HG03378 (cell line): ENCODE measurements at regions not wholly inside any gene's neighbourhood (a gene's known extent, or its start where the extent isn't known, plus 50 kb on each side); places are given as distances from the start of the nearest gene placed in this dataset.

ENCODE experiments used
- ATAC-seq: cut with Tn5 transposase; IDR thresholded peaks from one replicate; pipeline ENCODE4 v1.9.1; 2021; ENCODE audit warnings: mild to moderate bottlenecking, moderate library complexity; ENCODE audit not compliant: unreplicated experiment

DNA sequence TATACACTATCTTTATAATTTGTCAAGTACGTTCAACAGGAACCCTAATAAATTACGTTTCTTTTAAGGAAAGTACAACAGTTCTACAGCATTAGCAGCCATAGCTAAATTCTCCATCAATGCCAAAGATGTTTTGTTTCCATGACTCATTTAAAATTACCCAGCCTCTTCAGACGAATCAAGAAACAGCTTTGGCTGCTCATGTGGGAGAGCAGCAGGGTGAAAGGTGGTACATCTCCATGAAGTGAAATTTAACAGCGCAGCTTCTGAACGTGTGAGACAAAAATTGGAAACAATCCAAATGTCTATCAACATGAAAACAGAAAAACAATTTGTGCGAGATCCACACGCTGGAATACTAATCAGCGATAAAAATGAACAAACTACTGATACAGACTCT is 327.3 kb upstream of the CDH6 start:
- no peak for ATAC-seq

DNA sequence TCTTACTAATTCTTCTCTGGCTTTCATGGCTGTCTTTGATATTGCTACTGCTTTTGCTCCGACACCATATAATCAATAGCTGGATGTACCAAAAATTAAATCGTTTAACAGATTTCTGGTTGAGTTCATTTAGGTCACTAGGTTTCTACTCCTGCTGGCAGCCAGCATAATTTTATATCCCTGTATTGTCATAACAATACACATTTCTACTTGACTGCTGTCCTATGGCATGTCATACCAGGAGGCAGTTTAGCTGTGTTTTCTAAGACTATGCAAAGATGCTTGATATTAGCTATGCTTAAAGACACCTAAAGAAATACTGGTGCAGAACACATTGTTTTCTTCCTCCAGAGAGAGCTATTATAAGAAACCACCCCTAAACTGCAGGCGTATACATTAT is 337.2 kb upstream of the CDH6 start:
- no peak for ATAC-seq

DNA sequence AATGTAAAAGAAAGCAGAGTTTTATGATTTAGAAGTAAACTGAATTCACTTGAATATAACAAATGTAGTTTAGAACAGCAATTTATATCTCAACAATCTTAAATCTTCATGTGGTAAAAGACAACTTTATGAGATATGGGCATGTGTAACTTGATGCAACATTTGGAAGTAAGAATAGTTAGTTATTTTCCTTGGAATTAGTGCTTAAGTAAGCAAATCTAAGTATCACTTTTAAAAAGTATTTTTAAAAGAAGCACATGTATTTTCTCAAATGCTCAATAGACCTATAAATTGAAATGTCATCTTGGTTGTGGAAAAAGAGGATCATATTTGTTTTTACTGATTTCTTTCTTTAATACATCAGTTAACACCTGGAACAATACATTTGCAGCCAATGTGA is 340.3 kb upstream of the CDH6 start:
- no peak for ATAC-seq

DNA sequence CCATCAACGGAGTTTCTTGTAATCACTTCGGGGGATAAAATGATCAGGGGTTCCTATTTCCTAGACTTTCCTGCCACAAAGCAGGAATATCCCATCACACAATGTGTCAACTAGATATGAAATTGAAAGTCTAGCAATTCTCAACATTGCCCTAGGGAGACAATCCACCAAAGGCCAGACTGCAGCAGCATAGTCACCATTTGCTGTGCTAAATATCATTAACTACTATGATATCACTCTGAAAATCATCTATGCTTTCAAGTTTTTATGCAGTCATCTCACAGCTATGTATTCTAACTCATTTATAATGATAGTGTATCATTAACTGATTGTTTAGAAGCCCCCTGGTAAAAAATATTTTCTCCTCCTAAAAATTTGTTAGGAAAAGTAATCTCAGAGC is 342.6 kb upstream of the CDH6 start:
- ATAC-seq = no peak

DNA sequence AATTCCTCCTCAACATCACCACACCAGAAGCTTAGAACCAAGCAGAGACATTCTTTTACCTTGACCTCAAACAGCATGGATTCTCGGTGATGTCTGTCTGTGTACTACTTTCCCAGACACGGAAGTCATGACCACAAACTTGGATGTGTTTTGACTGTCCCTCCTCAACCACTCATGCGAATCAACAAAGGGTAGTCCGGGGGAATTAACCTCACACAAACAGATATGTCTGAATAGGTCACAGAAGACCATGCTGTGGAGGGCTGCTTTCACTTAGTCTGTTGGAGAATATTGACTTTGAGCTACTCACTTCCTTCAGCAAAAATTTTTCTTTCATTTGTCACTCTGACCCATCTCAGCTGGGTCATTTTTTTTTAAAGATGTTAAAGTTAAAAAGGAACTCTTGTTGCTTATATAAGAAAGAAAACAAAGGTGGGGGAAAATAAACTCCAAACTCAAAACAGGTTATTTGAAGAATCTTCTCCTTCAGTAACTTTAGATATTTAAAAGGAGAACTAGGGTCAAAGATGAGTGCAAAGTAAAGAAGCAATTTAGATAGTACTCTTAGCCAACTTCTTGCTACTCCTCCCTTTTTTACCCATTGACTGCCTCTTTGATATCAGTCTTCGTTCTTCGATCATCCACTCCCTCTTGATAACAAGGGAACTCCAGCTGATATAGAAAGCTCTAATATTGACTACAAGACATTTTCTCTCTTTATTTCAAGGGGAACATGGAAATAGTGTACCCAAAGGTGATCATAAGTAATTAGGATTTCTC is 343.4 kb upstream of the CDH6 start:
- ATAC-seq = no peak

DNA sequence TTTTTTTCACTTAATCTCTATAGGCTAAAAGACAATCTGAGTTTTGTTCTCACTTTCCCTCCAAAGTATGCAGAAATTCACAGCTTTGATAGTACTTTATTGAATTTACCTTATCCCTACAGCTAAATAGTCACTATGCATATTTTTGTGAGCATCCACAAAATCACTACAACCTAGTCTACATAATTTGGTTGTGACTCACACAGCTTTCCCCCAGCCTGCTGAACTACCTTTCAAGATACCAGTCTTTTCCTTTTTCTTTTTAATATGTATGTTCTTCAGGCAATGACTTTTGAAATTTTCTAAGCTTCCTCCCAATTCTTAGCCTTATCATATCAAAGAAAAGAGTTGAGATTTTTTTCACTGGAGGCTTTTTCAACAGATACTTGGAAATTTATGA is 347.3 kb upstream of the CDH6 start:
- no peak for ATAC-seq

DNA sequence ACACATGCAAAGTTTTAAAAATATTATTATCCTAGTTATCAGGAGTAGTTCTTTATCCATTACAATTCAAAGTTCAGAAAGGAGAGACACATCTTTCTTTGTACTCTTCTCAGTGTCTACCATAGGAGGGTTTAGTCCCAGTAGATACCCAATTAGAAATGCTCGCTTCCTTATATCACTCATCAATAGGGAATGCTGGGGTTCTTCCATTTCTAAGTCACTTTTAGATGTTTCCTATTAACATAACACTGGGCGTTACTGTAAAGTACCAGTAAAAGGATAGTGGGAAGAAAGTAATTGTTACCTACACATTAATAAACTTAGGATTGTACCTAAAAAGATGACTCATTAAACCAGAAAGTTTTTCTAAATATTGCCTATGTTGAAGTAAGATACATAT is 348.3 kb upstream of the CDH6 start:
- ATAC-seq = no peak

DNA sequence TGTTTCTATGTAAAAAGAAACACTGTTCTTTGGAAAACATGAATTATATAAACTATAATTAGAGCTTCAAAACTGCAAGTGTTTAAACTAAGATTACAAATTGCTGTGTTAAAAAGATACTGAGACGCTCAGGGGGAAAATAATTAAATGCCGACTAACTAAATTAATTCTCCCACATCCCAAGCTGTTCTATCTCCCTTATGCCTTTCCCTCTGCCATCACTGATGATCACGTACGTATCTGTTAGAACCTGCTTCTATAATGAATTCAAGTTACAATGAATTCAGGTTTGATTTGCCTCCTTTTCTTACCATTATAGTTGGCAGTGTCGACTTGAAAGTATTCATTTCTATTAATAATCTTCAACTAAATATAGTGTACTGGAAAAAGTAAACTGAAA is 349.9 kb upstream of the CDH6 start:
- no peak for ATAC-seq

DNA sequence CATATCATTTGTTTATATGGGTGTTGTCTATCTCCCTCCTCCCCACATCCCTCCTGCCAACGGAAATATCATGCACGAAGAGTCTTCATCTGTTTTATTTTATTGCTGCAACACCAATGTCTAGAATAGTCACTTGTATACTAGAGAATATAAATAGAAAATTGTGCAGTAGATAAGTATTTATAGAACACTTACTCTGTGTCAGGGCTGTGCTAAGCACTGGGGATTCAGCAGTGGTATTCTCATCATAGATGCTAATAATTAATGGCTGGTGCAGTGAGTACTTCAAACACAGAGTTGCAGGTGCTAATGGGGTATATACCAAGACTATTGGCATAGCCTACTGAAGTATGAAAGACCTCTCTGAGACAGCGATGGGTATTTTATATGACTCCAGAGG is 353.5 kb upstream of the CDH6 start:
- ATAC-seq = no peak

DNA sequence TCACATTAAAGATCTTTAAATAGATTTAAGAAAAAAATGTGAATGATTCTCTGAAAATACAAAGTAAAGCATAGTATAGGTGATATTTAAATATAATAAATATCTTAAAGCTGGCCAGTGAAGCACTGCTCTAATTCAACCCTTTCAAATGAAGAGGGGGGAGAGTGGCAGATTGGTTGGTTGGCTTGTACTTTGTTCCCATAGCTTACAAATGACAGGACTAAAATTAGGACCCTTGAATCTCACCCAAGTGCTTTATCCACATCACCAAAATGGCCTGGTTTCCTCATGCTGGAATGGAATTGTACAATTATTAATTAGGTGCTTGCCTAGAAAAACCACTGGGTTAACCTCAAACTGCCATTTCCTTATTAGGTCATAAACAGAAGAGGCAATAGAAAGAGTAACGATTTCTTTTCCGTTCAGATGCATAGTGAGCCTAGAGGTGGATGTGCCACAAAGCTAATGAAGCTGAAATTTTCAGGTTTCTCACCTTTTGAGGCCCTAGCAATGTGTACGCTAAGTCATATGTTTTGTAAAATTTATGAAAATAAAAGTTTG is 354.5 kb upstream of the CDH6 start:
- ATAC-seq = no peak

DNA sequence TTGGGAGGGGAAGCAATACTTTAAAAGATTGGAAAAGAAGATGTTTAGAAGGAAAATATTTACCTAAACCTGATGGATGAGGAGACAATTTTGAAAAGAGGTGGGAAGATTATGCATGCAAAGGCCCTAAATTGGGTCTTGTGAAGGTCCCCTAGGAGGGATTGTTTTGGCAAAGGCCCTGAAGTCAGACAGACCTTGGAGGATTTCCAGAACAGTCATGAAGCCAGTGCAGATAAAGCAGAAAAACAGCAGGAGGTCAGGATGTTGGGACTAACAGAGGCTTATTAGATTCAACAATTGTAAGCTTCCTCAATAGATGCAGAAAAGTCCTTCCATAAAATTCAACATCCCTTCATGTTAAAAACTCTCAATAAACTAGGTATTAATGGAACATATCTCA is 361.0 kb upstream of the CDH6 start:
- no peak for ATAC-seq

DNA sequence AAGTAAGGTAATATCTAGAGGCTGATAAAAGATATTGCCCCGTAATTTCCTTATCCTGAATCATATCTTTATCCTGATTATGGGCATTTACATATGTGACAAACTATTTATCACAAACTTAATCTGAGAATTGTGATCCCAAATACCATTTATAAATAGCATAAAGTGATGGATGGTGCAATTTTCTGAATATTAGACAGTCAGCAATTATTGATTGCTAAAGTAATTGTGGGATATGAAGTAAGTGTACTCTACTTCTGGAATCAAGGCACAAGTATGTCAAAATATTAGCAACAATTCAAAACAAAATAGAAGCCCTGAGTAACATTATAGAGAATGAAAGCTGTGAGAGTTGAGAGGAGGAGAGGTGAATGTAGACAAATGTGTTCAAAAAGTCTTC is 361.9 kb upstream of the CDH6 start:
- ATAC-seq = no peak

DNA sequence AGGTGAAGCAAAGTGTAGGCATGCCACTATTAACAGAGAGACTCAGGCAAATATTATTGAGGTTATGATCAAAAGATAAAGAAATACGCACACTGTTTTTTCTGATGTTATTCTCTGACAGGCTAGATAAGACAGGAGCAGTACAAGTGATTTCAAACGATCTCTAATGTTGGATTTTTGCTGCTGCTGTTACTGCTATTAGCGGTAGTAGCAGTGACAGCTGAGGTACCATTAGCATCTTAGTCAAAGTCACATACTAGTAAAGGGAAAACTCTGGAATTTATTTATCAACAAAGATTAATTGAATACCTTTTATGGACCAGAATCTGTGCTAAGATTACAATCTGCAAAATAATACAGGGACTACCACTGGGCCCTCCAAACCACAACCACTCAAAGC is 362.4 kb upstream of the CDH6 start:
- no peak for ATAC-seq

DNA sequence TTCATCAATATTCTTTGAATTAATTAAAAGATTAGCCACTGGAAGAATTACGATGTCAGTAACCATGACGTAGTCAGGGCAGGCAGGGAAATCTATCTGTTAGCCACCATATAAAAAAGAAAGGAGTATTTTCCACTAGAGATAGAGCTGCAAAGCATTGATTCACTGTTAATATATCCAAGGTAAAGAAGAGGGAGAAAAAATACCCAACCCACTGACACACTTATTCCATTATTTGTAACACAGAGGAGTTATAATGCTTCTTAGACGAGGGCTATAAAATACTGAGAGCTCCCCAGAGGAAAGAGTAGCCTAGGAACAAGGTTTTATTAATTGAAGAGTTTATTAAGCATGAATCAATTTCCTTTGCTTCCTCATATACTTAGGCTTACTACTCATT is 382.2 kb upstream of the CDH6 start:
- ATAC-seq = no peak

DNA sequence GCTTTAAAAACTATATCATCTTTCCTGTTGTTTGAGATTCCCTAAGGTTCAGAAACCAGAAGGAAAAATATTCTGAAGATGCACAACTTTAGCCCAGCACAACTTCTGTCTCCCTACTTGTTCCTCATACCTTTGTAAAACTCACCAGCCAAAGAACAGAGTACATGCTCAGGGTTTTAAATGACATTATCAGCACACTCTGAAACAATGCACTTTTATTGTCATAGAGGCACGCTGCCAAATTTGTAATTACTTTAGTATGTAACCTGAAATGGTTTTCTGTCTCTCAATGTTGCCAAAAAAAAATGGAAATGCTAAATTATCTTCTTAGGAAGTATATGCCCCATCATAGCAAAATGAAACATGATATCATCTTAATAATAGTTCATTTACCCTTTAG is 383.6 kb upstream of the CDH6 start:
- no peak for ATAC-seq

DNA sequence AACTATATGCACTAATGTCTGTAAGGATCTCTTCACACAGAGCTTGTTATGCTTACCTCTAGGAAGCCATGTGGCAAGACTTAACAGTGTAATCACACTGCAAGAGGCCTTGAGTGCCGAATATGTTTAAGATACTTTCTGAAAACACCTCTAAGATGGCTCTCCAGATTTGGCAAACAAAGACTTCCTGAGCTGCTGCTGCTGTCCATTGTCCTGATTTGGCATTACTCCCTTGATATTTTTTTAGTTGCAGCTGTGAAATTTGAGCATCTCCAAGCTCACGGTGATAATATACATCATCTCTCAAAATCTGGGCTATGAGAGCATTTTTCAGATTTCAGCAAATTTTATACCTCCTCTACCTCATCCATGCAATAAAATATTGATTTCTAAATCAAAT is 384.5 kb upstream of the CDH6 start:
- no peak for ATAC-seq

DNA sequence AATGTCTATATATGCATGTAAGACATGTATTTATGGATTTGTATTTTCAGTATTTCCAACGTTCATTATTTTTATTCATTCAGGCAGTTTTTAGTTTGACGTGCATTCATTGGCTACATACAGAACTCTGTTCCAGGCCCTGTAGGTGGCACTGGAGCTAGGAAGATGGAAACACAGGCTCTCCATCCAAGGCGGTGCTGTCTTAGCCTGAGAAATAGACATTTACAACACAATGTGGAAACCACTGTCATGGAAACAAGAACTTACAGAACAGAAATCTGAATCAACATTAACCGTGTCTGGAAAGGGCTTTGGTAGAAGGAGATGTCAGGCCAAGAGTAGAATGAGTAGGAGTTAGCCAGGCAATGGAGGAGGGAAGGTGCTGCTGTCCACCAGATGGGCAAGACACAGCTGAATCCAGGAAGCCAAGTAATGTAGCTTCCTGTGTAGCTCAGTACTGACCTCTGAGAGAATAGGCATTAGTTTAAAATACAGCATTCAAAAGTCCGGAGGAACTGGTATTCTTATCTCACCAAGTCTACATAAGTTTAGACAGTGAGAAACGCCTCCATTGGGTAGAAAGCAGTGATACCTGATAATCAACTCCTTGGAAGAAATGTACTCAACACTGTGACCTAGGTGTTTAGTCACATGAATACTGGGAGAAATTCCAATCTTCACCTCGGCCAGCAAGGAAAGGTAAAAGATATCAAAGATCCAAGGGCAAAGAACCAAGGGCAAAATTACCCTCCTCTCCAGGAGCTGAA is 388.6 kb upstream of the CDH6 start:
- no peak for ATAC-seq

DNA sequence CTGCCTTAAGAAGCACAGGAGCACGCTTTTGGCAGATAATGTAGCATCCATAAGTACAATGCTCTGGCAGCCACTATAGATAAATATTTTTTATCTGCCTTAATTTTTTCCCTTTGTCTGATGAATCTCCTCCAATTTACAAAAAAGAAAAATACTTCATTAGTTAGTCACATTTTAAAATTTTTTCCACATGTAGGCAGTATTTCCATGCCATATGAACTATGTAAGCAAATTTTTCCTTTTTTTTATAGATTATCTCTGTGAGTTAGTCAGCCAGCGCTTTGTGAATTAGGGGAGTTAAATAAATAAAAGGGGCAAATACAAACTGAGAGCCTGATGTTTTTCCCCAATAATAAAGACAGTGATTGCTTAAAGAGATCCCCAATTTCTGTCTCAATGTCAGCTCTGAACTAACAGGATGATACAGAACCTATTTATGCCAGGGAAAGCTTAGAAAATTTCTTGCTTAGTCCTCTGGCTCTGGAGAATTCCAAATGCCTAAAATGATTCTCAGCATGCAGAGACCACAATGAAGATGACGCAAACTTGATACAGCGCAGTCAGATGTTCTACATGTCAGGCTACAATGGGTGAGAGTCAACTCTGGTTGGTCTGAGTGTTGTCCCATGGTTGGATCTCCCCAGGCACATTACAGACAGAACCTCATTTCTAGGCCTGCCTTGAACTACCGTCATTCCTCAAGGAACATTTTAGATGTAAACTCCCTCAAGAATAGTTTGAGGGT is 390.4 kb upstream of the CDH6 start:
- no peak for ATAC-seq

DNA sequence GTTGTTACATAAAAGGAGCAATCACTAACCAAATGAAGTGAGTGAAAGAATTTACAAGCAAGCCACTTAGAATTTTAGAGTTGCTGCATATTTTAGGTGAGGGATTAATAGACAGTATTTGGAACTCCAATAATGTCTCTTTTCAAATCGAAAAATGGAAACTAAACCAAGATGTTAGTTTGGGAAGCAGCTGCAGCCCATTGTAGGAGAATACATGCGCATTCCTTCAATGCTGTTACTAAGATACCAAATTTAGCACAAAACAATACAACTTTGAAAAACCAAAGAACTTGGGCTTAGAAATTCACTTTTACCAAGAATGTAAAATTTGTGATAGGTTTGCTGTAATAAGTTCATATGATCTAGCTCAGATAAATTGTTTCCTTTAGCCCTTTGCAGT is 411.8 kb upstream of the CDH6 start:
- ATAC-seq = no peak

DNA sequence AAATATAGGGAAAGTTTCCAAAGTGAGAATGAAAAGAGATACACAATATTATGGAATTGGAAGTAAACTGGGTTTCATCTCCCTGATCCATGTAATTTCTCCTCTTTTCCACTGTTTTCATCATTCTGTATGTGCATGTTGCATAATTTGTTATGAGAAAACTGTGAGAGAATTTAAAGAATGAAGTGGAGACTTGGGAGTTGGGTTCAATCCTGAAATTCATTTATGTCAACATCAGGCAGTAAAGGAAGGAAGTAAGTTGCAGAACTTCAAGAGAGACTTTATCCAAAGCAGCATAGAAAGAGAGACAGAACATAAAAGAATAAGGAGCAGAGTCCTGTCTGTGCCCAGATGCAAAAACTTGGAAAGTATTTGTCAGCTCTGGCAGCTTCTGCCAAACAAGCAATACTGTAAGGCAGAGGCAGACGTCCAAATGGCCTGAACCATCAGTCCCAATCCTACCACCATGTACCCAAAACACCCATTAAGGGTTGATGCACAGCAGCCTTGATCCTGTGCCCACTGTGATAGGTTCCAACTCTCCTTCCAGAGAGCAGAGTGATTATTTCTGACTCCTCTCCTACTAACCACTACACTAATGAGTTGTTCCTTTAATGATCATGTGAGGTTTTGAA is 425.3 kb upstream of the CDH6 start:
- ATAC-seq = no peak

DNA sequence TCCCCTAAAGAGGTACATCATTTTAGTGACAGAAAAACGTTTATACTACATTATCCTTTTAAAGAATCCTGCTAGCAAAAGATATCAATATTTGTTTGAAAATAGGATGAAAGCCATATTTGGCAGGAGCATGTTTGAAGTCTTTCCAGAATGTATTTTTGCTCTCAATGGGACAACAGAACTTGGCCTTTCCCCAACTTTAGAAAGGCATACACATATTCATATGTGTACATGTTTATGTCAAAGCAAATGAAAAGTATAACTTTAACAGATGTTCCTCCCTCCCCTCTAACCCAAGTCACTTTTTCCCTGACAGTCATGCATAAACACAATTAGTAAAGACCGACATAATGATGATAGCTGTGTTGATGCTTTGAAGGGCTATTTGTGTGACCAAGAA is 427.8 kb upstream of the CDH6 start:
- no peak for ATAC-seq
